ENCODE measurements at regions not wholly inside any gene's neighbourhood (a gene's known extent, or its start where the extent isn't known, plus 50 kb on each side); places are given as distances from the start of the nearest gene placed in this dataset.

DNA sequence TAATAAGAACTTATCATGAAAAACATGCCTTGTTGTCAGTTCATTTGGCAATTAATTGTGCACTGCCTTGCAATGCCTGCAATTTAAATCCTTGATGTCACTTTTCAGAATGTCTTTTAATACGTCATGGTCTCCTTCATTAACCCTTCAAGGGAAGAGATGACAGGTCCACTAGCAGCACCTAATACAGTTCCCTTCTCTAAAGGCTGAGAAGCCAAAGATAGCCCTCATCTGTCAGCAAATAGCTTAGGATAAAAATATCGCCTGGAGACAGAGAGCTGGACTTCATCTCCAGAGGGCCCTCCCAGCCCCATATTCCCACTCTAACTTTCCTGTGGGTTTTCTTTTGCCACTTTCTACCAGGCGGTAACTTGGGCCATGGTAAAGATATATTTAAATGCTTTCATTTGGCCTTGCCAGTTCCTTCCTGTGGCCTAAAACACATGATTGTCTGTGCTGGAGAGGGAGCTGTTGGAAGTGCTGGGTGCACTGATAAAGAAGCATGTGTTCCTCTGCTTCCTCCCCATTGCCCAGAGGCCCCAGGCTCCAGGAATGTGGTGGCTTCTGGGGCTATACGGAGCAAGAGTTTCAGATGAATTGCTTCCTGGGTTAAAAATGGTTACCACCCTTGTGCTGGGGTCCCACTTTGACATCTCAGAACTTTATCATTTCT, 76.3 kb upstream of the UMPS start:
- intact Hi-C loops (cut with micrococcal nuclease; ENCODE audit: unreplicated experiment): no loop called here
- H3K36me3 ChIP-seq (ENCODE audit: control insufficient read depth, insufficient read depth, low read length): no peaks in the 10 kb centered on the region
- BruUV-seq (replicated peaks): no TSS peak
- ChIA-PET CTCF (no interaction called here), POLR2A (no interaction called here)
- H3K27ac ChIP-seq (ENCODE audit: low read length): no peak overlapping the region
- no peaks in the 10 kb centered on the region for H3K4me1 ChIP-seq (ENCODE audit: control insufficient read depth, insufficient read depth, low read length)
- no peak overlapping the region for H3K4me3 ChIP-seq (ENCODE audit: low read depth in 2 of 2, low read length in 2 of 2)
- in situ Hi-C loops (cut with HindIII; ENCODE audit: low pct_unique_long_range_greater_than_20kb, low sequenced_read_pairs): no loop called here
- ATAC-seq (no peak), DNase-seq (ENCODE audit: low read depth, low spot score) (no peak)
- H3K9me3 ChIP-seq (ENCODE audit: control insufficient read depth, insufficient read depth, low read depth, low read length): no peaks in the 10 kb centered on the region
- peaks cover 24% of the 10 kb centered on the region for H3K27me3 ChIP-seq (ENCODE audit: control insufficient read depth, insufficient read depth, low read length)
- no peak for TF ChIP-seq TCF7L2 (IDR thresholded peaks at IDR 0.05; ENCODE audit: low read depth, low read length)
- no peak for TF ChIP-seq POLR2AphosphoS5 (IDR thresholded peaks at IDR 0.05; ENCODE audit: low read depth, low read length)
- TF ChIP-seq, protein P1, sequence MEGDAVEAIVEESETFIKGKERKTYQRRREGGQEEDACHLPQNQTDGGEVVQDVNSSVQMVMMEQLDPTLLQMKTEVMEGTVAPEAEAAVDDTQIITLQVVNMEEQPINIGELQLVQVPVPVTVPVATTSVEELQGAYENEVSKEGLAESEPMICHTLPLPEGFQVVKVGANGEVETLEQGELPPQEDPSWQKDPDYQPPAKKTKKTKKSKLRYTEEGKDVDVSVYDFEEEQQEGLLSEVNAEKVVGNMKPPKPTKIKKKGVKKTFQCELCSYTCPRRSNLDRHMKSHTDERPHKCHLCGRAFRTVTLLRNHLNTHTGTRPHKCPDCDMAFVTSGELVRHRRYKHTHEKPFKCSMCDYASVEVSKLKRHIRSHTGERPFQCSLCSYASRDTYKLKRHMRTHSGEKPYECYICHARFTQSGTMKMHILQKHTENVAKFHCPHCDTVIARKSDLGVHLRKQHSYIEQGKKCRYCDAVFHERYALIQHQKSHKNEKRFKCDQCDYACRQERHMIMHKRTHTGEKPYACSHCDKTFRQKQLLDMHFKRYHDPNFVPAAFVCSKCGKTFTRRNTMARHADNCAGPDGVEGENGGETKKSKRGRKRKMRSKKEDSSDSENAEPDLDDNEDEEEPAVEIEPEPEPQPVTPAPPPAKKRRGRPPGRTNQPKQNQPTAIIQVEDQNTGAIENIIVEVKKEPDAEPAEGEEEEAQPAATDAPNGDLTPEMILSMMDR (IDR thresholded peaks at IDR 0.05): no peak
- TF ChIP-seq SIN3A (IDR thresholded peaks at IDR 0.05; ENCODE audit: borderline replicate concordance, insufficient read depth, low read depth, low read length): no peak
- TF ChIP-seq, protein P2, sequence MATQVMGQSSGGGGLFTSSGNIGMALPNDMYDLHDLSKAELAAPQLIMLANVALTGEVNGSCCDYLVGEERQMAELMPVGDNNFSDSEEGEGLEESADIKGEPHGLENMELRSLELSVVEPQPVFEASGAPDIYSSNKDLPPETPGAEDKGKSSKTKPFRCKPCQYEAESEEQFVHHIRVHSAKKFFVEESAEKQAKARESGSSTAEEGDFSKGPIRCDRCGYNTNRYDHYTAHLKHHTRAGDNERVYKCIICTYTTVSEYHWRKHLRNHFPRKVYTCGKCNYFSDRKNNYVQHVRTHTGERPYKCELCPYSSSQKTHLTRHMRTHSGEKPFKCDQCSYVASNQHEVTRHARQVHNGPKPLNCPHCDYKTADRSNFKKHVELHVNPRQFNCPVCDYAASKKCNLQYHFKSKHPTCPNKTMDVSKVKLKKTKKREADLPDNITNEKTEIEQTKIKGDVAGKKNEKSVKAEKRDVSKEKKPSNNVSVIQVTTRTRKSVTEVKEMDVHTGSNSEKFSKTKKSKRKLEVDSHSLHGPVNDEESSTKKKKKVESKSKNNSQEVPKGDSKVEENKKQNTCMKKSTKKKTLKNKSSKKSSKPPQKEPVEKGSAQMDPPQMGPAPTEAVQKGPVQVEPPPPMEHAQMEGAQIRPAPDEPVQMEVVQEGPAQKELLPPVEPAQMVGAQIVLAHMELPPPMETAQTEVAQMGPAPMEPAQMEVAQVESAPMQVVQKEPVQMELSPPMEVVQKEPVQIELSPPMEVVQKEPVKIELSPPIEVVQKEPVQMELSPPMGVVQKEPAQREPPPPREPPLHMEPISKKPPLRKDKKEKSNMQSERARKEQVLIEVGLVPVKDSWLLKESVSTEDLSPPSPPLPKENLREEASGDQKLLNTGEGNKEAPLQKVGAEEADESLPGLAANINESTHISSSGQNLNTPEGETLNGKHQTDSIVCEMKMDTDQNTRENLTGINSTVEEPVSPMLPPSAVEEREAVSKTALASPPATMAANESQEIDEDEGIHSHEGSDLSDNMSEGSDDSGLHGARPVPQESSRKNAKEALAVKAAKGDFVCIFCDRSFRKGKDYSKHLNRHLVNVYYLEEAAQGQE (IDR thresholded peaks at IDR 0.05; ENCODE audit: insufficient read depth in 1 of 2, low read depth in 2 of 2, low read length in 1 of 2): no peak

- CTCF ChIA-PET: no interaction called here
- TF ChIP-seq, protein P2 (IDR thresholded peaks at IDR 0.05; ENCODE audit: insufficient read depth in 1 of 2, low read depth in 2 of 2, low read length in 1 of 2): no peak
- intact Hi-C loops (cut with micrococcal nuclease; ENCODE audit: unreplicated experiment): no loop called here
- no peaks in the 10 kb centered on the region for H3K9me3 ChIP-seq (ENCODE audit: control insufficient read depth, insufficient read depth, low read depth, low read length)
- H3K27ac ChIP-seq (ENCODE audit: low read length): no peak overlapping the region
- no peaks in the 10 kb centered on the region for H3K36me3 ChIP-seq (ENCODE audit: control insufficient read depth, insufficient read depth, low read length)
- no peak for ATAC-seq
- in situ Hi-C loops (cut with HindIII; ENCODE audit: low pct_unique_long_range_greater_than_20kb, low sequenced_read_pairs): no loop called here
- peaks cover 27% of the 10 kb centered on the region for H3K27me3 ChIP-seq (ENCODE audit: control insufficient read depth, insufficient read depth, low read length)
- no peak overlapping the region for H3K4me3 ChIP-seq (ENCODE audit: low read depth in 2 of 2, low read length in 2 of 2)
- BruUV-seq (replicated peaks): no TSS peak
- POLR2A ChIA-PET: no interaction called here
- DNase-seq (ENCODE audit: low read depth, low spot score): no peak
- no peaks in the 10 kb centered on the region for H3K4me1 ChIP-seq (ENCODE audit: control insufficient read depth, insufficient read depth, low read length)
These were observed 75.8 kb upstream of the UMPS start for GRCh38 chr3:124654470-124654845.
